ENCODE measurements at regions not wholly inside any gene's neighbourhood (a gene's known extent, or its start where the extent isn't known, plus 50 kb on each side); places are given as distances from the start of the nearest gene placed in this dataset.

DNA sequence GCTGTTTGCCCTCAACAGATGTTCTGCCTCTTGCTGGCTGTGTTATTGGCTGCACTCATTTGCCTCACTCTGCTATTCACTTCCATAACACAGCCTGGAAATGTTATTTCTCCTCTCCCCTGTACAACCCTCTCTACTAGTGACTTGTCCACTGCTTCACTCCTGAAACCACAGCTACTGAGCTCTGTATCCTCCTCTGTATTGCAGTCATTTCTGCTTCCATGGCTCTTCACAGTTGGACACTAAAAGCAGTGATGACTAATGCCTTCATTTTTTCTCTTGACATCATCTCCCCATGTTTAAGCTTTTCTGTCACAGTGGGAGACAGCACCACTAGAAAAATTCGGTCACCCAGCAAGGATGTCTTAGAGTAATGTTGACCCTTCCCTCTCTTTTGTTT, 123.0 kb upstream of the PPP1R2C start:
- no peak overlapping the region for H3K4me3 Mint-ChIP-seq
- no peak for DNase-seq (ENCODE audit: low spot score in 2 of 2, unreplicated experiment in 2 of 2)
- no peak overlapping the region for H3K27ac Mint-ChIP-seq
- peaks cover under 1% of the 10 kb centered on the region for H3K9me3 Mint-ChIP-seq
- H3K4me1 Mint-ChIP-seq = no peaks in the 10 kb centered on the region
- no peaks in the 10 kb centered on the region for H3K36me3 Mint-ChIP-seq
- TF ChIP-seq, protein P1, sequence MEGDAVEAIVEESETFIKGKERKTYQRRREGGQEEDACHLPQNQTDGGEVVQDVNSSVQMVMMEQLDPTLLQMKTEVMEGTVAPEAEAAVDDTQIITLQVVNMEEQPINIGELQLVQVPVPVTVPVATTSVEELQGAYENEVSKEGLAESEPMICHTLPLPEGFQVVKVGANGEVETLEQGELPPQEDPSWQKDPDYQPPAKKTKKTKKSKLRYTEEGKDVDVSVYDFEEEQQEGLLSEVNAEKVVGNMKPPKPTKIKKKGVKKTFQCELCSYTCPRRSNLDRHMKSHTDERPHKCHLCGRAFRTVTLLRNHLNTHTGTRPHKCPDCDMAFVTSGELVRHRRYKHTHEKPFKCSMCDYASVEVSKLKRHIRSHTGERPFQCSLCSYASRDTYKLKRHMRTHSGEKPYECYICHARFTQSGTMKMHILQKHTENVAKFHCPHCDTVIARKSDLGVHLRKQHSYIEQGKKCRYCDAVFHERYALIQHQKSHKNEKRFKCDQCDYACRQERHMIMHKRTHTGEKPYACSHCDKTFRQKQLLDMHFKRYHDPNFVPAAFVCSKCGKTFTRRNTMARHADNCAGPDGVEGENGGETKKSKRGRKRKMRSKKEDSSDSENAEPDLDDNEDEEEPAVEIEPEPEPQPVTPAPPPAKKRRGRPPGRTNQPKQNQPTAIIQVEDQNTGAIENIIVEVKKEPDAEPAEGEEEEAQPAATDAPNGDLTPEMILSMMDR (IDR thresholded peaks at IDR 0.05; ENCODE audit: unreplicated experiment) = no peak
- H3K27me3 Mint-ChIP-seq (ENCODE audit: low read depth) = no peaks in the 10 kb centered on the region

DNA sequence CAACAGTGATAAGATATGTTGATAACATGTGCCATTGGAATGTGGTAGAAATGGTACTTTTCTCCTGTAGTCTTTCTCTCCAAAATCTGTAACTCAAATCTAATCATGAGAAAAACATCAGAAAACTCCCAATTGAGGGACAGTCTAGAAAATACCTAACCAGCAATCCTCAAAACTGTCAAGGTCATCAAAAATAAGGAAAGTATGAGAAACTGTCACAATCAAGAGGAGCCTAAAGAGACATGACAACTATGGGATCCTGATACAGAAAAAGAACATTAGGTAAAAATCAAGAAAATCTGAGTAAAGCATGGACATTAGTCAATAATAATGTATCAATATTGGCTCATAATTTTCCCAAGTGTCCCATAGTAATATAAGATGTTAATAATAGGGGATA, 124.5 kb upstream of the PPP1R2C start:
- Mint-ChIP-seq H3K27me3 (ENCODE audit: low read depth) (no peaks in the 10 kb centered on the region), H3K36me3 (no peaks in the 10 kb centered on the region), H3K4me1 (no peaks in the 10 kb centered on the region), H3K27ac (no peak overlapping the region), H3K4me3 (no peak overlapping the region), H3K9me3 (peaks cover 12% of the 10 kb centered on the region)
- no peak for DNase-seq (ENCODE audit: low spot score in 2 of 2, unreplicated experiment in 2 of 2)
- TF ChIP-seq, protein P1 (IDR thresholded peaks at IDR 0.05; ENCODE audit: unreplicated experiment) = no peak

DNA sequence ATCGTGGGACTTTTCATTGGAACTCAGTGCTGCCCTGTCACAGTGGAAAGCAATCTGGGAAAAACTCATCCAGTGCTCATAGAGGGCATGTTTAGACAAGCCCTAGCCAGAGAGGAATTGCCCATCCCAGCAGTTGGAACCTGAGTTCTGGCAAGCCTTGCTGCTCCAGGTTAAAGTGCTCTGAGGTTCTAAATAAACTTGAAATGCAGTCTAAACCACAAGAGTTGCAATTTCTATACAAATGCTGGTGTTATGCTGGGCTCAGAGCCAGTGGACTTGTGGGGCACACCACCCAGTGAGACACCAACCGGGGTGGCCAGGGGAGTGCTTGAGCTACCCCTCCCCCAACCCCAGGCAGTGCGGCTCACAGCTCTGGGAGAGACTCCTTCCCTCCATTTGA, 142.8 kb upstream of the PPP1R2C start:
- peaks cover 32% of the 10 kb centered on the region for H3K9me3 Mint-ChIP-seq
- H3K4me3 Mint-ChIP-seq = no peak overlapping the region
- H3K27me3 Mint-ChIP-seq (ENCODE audit: low read depth) = no peaks in the 10 kb centered on the region
- TF ChIP-seq, protein P1 (IDR thresholded peaks at IDR 0.05; ENCODE audit: unreplicated experiment) = no peak
- H3K36me3 Mint-ChIP-seq = no peaks in the 10 kb centered on the region
- H3K4me1 Mint-ChIP-seq = no peaks in the 10 kb centered on the region
- DNase-seq (ENCODE audit: low spot score in 2 of 2, unreplicated experiment in 2 of 2) = no peak
- no peak overlapping the region for H3K27ac Mint-ChIP-seq

DNA sequence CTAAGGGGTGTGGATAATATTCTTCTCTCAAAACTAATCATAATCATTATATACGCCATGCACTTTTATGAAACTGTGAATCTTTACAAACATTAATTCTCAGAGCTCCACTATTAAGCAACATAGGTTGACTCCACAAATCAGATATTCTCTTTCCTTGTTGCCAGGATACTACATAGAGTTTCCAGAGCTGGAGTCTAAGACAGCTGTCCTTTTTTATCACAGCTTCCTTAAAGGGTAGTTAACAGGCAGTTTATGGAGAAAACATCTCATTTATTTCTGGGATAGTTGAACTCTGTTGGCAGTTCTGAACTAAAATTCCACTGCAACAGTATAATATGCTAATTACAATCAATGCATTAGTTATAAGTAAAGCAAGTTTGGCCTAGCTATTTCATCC, 152.1 kb upstream of the PPP1R2C start:
- no peak for DNase-seq (ENCODE audit: low spot score in 2 of 2, unreplicated experiment in 2 of 2)
- Mint-ChIP-seq H3K36me3 (no peaks in the 10 kb centered on the region), H3K4me3 (no peak overlapping the region), H3K9me3 (peaks cover 7% of the 10 kb centered on the region), H3K27me3 (ENCODE audit: low read depth) (no peaks in the 10 kb centered on the region), H3K27ac (no peak overlapping the region), H3K4me1 (no peaks in the 10 kb centered on the region)
- TF ChIP-seq, protein P1 (IDR thresholded peaks at IDR 0.05; ENCODE audit: unreplicated experiment) = no peak

DNA sequence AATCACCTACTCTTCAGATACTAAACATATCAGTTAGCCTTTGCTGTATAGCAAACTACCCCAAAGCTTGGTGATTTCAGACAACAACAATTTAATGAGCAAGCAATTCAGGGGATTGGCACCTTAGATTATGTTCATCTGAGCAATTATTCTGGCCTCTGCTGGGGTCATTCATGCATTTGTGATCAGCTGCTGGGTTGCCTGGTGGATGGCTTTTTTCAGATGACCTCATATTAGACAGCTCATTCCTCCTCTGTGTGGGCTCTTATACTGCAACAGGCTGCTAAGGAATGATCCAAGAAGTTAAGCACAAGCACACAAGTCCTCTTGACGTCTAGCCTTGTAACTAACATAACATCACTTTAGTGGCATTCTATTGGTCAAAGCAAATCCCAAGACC, 153.0 kb upstream of the PPP1R2C start:
- Mint-ChIP-seq H3K36me3 (no peaks in the 10 kb centered on the region), H3K27me3 (ENCODE audit: low read depth) (no peaks in the 10 kb centered on the region), H3K9me3 (peaks cover 4% of the 10 kb centered on the region), H3K27ac (no peak overlapping the region), H3K4me1 (no peaks in the 10 kb centered on the region), H3K4me3 (no peak overlapping the region)
- TF ChIP-seq, protein P1 (IDR thresholded peaks at IDR 0.05; ENCODE audit: unreplicated experiment) = no peak
- no peak for DNase-seq (ENCODE audit: low spot score in 2 of 2, unreplicated experiment in 2 of 2)

DNA sequence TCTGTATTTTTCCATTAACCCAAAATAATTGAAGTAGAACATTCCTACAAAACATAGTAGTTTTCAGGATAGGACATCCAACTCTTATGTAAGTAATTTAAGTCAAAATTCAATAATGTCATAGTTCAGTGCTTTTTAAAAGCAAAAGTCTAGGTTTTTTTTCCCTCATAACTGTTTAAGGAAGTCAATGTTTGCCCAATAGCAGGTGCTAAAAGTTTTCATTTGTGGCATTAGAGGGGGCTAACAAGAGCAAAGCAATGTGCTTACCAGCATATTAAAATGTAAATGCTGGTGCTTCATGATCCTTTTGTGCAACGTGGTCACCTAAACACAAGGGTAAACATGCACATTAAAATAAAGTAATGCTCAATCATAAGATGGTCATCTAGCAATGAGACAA, 155.2 kb upstream of the PPP1R2C start:
- Mint-ChIP-seq H3K27ac (no peak overlapping the region), H3K27me3 (ENCODE audit: low read depth) (no peaks in the 10 kb centered on the region), H3K4me3 (no peak overlapping the region), H3K36me3 (no peaks in the 10 kb centered on the region), H3K4me1 (no peaks in the 10 kb centered on the region), H3K9me3 (peaks cover 5% of the 10 kb centered on the region)
- no peak for DNase-seq (ENCODE audit: low spot score in 2 of 2, unreplicated experiment in 2 of 2)
- TF ChIP-seq, protein P1 (IDR thresholded peaks at IDR 0.05; ENCODE audit: unreplicated experiment) = no peak
